A673 (cell line): ENCODE measurements at regions not wholly inside any gene's neighbourhood (a gene's known extent, or its start where the extent isn't known, plus 50 kb on each side); places are given as distances from the start of the nearest gene placed in this dataset.

Source experiments
- BruUV-seq: library from RNA; stranded (reverse); fragments of 400-500 nt; replicated peaks from 2 replicates; lab custom pipeline; 2021; lab: Mats Ljungman, UMichigan
- CTCF ChIA-PET: fragments of 300-600 bp; sonication (Branson Sonifier 250); formaldehyde crosslinking; loops from one replicate; lab custom pipeline; 2022; ENCODE audit warnings: antibody characterized with exemption; lab: Charles Lee
- POLR2A ChIA-PET: fragments of 300-600 bp; sonication (Branson Sonifier 250); formaldehyde crosslinking; loops from one replicate; lab custom pipeline; 2022; ENCODE audit warnings: antibody characterized with exemption; ENCODE audit not compliant: low non-redundant PET; lab: Charles Lee
- DNase-seq: peaks from one replicate; pipeline ENCODE4 v3.0.0-alpha.2; 2015; ENCODE audit warnings: low spot score
- H3K27ac ChIP-seq: fragments of 200-600 bp; sonication (generic); 2 replicates; pipeline ENCODE4 v1.5.1; 2016; ENCODE audit warnings: mixed run types, low read depth, mild to moderate bottlenecking, mixed read lengths, antibody characterized with exemption, low read length; ENCODE audit not compliant: poor library complexity, severe bottlenecking
- H3K27me3 ChIP-seq: fragments of 200-600 bp; sonication (generic); replicated peaks from 2 replicates; pipeline ENCODE4 v1.6.1; 2017; ENCODE audit warnings: mixed run types, low read depth, mild to moderate bottlenecking, mixed read lengths, antibody characterized with exemption, low read length; ENCODE audit not compliant: insufficient read depth, poor library complexity
- H3K36me3 ChIP-seq: fragments of 200-600 bp; sonication (generic); 2 replicates; pipeline ENCODE4 v1.6.1; 2016; ENCODE audit warnings: mixed run types, mild to moderate bottlenecking, mixed read lengths, antibody characterized with exemption, low read length; ENCODE audit not compliant: insufficient read depth, poor library complexity, severe bottlenecking
- H3K4me1 ChIP-seq: fragments of 200-600 bp; sonication (generic); 2 replicates; pipeline ENCODE4 v1.6.1; 2017; ENCODE audit warnings: mixed run types, mild to moderate bottlenecking, mixed read lengths, antibody characterized with exemption, low read length; ENCODE audit not compliant: insufficient read depth, poor library complexity, severe bottlenecking
- H3K4me3 ChIP-seq: fragments of 200-600 bp; sonication (generic); 2 replicates; pipeline ENCODE4 v1.5.1; 2016; ENCODE audit warnings: low read depth, mixed run types, mild to moderate bottlenecking, mixed read lengths, low read length; ENCODE audit not compliant: poor library complexity, severe bottlenecking
- H3K9me3 ChIP-seq: fragments of 200-600 bp; sonication (generic); 2 replicates; pipeline ENCODE4 v1.6.1; 2016; ENCODE audit warnings: mixed run types, low read depth, mild to moderate bottlenecking, mixed read lengths, antibody characterized with exemption, low read length; ENCODE audit not compliant: poor library complexity, severe bottlenecking
- CTCF ChIP-seq: fragments of 300-800, 200-600 bp; sonication (generic); conservative IDR thresholded peaks from 2 replicates; pipeline ENCODE4 v1.5.1; 2017; ENCODE audit warnings: low read depth, mild to moderate bottlenecking, antibody characterized with exemption, low read length, moderate library complexity, mixed read lengths
- EZH2 ChIP-seq: fragments of 200-600 bp; sonication (generic); IDR thresholded peaks from 2 replicates; pipeline ENCODE4 v1.6.1; 2017; ENCODE audit warnings: borderline replicate concordance, low read depth, mild to moderate bottlenecking, mixed read lengths, antibody characterized with exemption, low read length; ENCODE audit not compliant: poor library complexity, severe bottlenecking
- intact Hi-C: fragments of 100-400 bp; cut with micrococcal nuclease; formaldehyde crosslinking; loops from one replicate; pipeline ENCODE4 v1.10.0; 2022; ENCODE audit not compliant: unreplicated experiment

GRCh38 chr10:107671960-107672359, 507.5 kb upstream of the SORCS1 start:
- TF ChIP-seq CTCF (no peak), EZH2 (no peak)
- BruUV-seq = no TSS peak
- no peaks in the 10 kb centered on the region for H3K27me3 ChIP-seq
- no peak overlapping the region for H3K4me3 ChIP-seq
- ChIA-PET POLR2A (no interaction called here), CTCF (no interaction called here)
- DNase-seq = no peak
- H3K27ac ChIP-seq = no peak overlapping the region
- H3K9me3 ChIP-seq = no peaks in the 10 kb centered on the region
- no peaks in the 10 kb centered on the region for H3K4me1 ChIP-seq
- H3K36me3 ChIP-seq = no peaks in the 10 kb centered on the region
- intact Hi-C loops = no loop called here

GRCh38 chr10:107666214-107666613, 501.7 kb upstream of the SORCS1 start:
- intact Hi-C loops = no loop called here
- TF ChIP-seq CTCF = no peak
- no peak for TF ChIP-seq EZH2
- CTCF ChIA-PET = no interaction called here

GRCh38 chr10:107665459-107665858, 501.0 kb upstream of the SORCS1 start:
- no peak for DNase-seq
- Histone ChIP-seq H3K4me3 (no peak overlapping the region), H3K27ac (no peak overlapping the region), H3K27me3 (no peaks in the 10 kb centered on the region), H3K4me1 (no peaks in the 10 kb centered on the region), H3K36me3 (no peaks in the 10 kb centered on the region), H3K9me3 (no peaks in the 10 kb centered on the region)
- ChIA-PET CTCF (no interaction called here), POLR2A (no interaction called here)
- intact Hi-C loops = no loop called here
- no TSS peak for BruUV-seq
- TF ChIP-seq CTCF = no peak
- TF ChIP-seq EZH2 = no peak

More at GRCh38 chr10:107666214-107666613, 501.7 kb upstream of the SORCS1 start:
- Histone ChIP-seq H3K27ac (no peak overlapping the region), H3K4me1 (no peaks in the 10 kb centered on the region), H3K4me3 (no peak overlapping the region), H3K36me3 (no peaks in the 10 kb centered on the region), H3K27me3 (no peaks in the 10 kb centered on the region), H3K9me3 (no peaks in the 10 kb centered on the region)
- no TSS peak for BruUV-seq
- DNase-seq = no peak
- POLR2A ChIA-PET = no interaction called here
